NCI-H82 treated with DMSO at 0.1 percent for 48 hours (cell line): ENCODE measurements at regions not wholly inside any gene's neighbourhood (a gene's known extent, or its start where the extent isn't known, plus 50 kb on each side); places are given as distances from the start of the nearest gene placed in this dataset.
"Not testable (repeated sequence)": the region's sequence is repeated elsewhere in the genome, so short reads cannot be mapped to it uniquely, and the experiment has no call there.

ENCODE experiments used
- DNase-seq: peaks from one replicate; lab custom pipeline; 2025; ENCODE audit not compliant: unreplicated experiment; lab: John Stamatoyannopoulos, UW

DNA sequence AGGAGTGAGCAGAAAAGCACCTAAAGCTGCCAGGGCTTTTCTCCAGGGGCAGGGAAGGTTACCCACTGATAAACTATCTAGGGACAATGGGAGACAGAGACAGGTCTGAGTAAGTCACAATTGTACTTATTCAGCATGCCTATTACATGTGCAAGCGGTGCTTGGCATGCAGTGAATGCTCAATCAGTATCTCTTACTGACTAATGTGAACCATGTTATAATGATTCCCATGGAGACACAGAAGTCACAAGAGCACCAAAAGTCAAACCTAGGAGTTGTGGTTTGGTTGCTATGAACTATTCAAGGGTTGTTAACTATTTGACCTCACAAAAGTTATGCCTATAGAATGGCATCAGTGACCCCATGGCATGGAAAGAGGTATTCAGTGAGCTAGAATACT is 50.0 kb upstream of the RASGRP1 start:
- no peak for DNase-seq

DNA sequence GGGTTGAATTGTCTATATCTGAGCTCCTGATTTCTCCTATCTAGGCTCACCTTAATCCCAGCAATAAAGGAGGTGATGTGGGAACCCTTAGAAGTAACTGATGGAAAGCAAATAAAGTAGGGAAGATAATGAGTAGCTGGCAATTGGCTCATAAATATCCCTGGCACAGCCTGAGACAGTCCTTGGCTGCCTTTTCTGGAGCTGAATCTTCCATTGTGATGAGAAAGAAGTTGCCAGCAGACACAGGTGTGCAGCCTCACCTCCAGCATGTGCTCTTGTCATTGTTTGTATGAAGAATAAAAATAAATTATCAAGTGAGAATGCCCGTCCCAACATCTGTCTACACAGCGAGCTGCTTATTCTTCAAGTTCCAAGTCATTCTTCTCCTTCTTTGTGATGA is 53.2 kb upstream of the RASGRP1 start:
- DNase-seq: no peak

DNA sequence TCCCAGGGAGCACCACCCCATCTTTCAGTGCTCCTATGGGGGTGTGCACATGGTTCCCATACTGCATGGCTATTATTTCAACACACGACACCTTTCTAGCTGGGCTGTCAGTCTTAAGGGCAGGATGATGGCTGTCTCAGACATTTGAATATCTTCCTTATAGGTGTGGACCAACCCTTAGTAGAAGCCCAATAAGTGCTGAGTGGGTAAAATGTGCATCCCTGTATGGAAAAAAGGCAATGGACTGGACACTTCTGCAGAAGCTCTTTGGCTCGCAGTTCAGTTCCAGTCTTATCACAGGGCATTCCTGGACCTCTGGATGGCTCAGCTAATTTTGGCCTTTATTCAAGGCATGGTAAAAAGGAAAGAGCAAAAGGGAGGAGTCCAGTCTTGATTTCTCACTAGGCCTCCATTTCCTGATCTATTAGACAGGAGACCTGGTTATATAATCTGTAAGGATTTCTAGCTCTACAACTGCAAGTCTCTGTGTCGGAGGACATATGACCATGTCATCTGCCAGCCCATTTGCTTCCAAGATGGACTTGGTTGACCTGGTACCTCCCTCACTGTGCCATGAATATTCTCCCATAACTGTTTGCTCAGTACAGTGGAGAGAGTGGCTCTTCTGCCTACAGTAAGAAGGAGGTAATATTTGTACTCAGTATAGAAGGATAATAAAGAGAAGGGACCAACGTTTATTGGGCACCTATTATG is 53.8 kb upstream of the RASGRP1 start:
- no peak for DNase-seq

DNA sequence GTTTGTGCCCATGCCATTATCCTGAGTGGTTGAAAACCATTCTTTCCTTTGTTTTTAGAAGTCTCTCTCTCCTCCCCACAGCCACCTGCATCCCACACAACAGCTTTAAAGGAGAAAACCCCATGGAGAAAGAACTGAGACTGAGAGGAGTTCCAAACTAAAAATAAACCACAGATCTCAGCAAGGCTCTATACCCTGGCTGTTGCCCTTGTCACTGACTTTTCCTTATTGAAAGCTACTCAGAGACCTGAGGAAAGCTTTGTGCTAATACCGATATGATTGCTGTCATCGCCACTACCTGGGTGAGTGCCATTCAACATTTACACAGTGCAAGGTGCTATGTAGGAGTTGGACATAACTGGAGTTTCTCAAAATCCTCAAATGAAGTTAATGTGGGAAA is 55.5 kb upstream of the RASGRP1 start:
- no peak for DNase-seq

DNA sequence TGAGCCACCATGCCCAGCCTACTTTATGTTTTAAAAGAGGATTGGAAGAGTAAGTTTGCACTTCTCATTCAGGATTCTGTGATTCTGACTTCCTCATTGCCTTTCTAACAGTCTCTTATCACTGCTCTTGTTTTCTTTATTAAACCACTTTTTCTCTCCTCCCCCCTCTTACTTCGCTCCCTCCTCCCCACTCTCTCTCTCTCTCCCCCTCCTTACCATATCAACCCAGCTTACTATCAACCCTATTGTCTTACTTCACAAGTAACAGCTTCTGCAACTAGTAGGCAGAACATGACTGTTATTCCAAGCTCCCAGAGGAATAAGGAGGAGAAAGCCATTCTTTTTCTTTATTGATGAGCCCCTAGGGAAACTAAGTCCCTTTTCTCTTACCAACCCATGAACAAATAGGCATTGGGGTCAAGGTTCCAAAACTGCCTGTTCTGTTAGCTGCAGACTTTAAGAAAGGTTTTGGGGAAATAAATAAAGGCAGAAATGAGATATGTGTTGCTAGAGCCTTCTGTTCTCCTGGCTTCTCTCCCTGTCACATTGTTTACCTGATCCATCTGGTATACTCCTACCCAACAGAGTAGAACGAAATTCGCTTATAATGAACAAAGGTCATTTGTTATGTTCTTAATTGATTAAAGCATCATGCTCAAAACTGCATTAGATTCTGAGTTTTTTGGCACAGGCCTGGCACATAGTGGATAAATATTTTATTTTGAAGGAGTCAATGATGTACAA is 56.4 kb upstream of the RASGRP1 start:
- DNase-seq: no peak

DNA sequence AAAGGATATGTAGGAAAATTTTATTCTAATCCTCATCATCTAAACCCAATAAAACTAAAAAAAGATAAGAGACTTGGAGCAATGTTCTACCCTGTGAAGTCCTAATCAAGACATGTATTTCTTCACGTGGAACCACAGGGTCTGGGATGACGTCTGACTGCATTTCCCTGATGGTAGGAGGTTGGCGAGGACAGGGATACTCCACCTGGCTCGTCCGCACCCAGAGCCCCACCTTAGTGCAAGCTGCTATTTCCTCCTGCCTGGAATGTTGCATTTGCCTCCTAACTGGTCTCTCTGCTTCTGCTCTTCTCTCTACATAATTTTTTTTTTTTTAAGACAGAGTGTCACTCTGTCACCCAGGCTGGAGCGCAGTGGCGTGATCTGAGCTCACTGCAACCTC is 57.7 kb upstream of the RASGRP1 start:
- DNase-seq: no peak

DNA sequence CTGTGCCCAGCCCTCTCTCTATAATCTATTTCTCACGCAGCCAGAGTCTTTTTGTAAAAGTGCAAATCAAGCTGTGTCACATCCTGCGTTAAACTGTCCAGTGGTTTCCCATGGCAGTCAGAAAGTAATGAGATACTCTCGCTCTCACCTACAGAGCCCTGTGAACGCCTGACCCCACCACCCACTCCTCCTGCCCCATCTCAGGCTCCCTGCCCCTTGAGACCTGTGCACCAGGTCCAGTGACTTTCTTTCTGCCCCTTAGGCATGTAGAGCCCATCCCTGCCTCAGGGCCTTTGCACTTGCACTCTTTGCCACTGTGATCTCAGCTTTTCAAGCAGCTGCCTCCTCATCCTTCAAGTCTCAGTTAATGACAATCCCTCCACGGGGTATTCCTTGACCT is 58.3 kb upstream of the RASGRP1 start:
- DNase-seq: no peak

DNA sequence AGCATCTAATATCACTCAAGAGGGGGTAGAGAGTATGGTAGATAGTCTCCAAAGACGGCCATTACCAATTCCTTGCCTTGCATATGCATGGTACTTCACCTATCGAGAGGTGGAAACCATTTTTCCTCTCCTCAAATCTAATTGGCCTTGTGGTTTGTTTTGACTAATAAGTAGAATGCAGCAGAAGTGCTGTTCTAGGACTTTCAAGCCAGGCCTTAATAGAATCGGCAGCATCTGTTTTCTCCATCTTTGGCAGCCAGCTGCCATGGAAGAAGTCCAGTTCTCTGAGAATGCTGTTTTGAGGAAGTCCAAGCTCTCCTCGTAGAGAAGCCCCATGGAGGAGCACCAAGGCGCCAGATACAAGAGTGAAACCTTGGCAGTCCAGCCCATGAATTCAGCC is 59.1 kb upstream of the RASGRP1 start:
- DNase-seq: no peak

DNA sequence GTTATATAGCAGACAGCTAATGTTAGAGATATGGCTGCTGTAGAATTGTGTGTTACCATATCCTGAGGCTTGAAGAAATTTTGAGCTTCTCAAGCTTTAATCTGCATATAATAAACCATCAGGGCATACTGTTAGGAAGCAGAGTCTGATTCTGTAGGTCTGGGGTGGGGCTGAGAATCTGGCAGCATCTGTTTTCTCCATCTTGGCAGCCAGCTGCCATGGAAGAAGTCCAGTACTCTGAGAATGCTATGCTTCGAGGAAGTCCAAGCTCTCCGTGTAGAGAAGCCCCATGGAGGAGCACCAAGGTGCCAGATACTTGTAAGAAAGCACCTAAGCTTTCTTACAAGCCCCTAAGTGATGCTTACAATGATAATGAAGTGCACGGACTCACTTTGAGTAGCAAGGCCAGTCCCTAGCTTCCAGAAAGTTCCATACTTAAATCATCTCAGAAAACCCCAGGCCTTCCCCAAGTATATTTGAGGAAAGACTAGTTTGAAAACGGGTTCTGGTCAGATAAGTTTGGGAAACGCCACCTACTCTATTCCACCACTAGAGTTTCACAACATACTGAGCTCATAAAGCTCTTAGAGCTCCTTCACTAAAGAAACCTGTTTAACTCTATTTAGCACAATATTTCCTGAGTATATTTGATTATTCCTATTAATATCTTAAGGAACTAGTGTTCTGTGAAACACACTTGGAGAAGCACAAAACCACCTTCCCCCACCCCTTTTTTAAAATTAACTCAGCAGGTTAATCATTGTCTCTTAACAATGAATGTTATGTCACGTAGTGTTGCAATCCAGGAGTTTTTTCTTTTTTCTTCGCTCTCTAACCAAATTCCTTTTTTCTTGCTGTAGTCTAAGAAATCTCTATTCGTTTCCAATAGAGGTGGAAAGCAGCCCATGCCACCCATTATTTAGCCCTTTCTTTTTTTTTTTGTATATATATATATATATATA is 59.9 kb upstream of the RASGRP1 start:
- no peak for DNase-seq

DNA sequence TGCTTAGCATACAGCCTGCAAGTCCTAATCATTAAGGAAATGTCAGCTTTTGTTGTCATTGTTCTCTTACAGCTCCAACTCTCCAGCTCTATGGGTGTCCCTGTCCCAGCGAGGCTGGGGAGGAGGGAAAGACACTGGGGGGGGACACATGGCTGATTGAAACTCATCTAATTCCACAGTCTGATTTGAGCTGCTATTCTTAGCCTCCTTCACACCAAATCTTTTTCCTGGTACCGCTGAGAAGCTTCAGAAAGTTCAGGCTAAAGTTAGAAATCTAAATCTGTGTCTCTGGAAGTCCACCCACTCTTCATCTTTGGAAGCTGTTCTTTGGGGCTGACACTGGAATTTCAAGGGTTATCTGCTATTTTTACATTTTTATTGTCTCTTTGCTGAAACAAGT is 61.3 kb upstream of the RASGRP1 start:
- no peak for DNase-seq

DNA sequence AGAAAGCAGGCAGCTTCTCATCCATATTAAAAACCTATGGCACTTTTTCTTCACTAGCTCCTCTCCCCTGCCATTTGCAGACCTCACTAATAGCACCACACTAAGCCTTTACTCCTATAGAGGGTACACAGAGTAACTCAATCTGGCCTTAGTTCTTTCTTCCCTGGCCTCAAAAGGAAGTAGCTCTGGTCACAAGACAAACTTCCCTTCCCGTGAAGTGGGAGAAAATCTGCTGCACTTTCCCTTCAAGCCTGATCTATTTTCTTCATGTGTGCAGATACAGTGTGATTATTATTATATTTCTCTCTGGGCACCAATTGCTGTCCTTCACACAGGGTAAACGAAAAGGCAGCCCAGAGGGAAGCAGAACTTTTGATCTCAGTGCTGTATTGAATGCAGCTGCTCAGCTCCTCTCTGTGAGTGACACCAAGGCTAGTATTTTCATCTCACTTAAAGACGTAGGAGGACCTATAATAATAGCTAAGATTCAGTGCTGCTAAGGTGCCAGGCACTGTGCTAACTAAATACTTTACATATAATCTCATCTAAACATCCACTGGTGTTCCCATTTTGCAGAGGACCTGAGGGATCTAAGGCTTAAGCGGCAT is 61.9 kb upstream of the RASGRP1 start:
- no peak for DNase-seq

DNA sequence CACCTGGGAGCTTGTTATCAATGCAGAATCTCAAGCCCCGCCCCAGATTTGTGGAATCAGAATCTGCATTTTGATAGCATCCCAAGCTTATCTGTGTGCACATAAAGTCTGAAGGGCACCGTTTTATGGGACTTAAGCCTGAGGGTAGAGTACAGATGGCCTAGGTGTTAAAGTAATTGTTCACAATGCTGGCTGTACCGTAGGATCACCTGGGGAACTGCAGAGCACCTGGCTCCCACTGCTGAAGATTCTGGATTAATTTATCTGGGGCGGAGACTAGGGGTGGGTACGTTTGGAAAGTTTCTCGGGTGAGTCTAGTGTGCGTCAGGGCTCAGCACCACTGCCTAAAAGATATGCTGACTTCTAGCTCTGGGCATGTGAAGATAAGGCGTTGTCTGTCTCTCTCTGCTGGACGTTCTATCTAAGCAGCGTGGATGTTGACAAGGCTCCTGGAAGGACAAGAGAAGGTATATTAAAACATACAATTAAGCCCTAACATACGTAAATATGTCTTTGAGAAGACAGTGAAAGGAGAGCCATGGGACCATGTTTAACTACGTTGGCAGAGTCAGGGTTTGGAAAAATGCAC is 63.2 kb upstream of the RASGRP1 start:
- DNase-seq: no peak

DNA sequence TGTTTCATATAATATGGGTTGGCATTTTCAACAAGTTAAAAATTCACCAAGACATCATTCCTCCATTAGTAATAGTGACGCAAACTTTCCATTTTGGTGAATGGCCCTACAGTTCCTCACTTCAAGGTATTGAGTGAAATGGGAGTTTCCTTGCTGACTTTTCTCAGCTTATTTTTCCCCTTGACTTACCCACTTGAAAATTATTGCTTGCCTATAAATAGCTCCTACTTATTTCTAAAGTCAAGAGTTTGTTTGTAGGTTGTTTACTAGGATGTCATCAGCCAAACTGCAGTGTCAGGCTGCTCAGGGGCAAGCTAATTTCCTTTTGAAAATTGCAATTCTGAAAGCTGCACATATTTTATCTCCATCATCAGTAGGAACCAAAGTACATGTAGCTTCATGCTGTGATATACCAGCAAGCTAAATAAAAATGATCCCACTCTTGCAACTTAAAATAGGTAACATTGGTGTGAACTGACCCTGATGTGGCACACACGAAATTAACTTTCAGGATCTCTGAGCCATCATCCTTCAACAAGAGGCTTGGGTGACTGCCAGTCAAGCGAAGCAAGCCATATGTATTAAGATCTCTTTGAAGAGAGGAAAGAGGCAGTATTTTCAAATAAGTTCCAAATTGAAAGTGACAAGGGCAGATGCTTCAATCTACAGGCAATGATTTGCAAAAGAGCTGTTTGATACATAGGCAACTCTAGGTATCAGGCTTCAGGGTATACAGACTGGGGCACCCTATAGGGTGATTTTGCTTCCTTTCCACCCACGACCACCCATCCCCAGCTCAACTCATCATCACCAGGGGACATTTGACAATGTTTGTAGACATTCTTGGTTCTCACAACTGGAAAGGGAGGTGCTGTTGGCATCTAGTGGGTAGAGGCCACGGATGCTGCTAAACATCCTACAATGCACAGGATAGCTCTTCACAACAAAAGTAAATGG is 66.8 kb upstream of the RASGRP1 start:
- no peak for DNase-seq

DNA sequence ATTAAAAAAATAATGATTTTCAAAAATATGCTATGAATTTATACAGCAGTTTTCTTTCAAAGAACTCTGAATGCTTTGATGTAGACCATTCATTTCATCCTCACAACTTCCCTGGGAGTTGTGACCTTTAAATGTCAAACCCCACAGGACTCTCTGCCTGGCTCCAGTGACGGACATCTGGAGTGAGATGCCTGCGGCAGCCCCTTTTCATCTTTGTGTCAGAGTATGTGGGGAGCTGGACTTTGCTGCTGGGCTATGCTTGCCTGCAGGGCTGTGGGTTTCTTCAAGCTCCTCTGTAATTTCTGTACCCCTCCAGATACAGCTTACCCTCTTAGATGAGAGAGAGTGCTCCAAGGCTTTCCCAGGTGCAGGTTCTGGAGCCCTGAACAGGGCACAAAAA is 70.6 kb upstream of the RASGRP1 start:
- no peak for DNase-seq

DNA sequence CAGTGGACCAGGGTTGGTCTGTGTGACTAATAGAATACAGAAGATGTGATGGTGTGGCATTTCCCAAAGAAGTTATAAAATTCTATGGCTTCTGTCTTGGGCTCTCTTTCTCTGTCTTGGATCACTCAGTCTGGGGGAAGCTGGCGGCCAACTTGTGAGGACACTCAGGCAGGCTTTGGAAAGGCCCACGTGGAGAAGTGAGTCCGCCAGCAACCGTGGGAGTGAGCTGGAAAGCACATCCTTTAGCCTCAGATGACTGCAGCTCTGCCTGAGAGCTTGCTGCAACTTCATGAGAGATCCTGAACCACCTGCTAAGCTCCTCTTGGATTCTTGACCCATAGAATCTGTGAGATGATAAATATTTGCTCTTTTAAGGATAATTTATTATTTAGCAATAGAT is 72.0 kb upstream of the RASGRP1 start:
- no peak for DNase-seq

DNA sequence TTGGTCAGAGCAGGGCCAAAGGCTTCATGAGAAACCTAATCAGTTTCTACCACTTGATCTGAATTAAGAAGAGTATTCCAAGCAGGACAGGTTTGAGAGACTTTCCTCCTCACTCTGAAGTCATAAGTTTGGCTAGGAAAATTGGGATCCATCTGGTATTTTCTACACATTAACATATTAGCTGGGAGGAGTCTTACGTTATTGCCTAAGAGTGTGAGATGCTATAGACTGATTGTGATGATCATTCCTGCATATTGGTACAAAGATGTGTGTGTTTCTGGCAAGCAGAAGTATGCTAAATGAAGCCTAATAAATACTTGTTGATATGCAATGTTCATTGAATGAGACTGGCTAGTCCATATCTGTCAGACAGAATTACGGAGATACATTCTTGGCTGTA is 73.5 kb upstream of the RASGRP1 start:
- DNase-seq: no peak

DNA sequence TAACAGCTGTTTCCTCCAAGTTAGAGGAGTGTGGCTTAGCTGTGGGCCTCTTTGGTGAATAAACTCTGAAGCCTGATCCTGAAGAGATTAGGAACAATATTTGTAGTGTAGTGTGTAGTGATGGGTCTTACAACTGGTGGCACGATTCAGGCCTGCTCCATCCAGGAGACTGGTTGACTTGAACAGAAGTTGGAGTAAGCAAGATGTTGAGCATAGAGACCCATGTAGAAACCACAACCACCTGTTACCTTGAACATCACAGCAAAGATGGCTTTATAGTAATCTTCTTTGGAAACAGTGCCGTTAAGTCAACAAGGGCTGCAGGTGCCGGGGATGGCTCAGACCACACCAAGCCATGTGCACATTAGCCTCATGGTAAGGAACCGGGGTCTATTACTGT is 74.2 kb upstream of the RASGRP1 start:
- no peak for DNase-seq

DNA sequence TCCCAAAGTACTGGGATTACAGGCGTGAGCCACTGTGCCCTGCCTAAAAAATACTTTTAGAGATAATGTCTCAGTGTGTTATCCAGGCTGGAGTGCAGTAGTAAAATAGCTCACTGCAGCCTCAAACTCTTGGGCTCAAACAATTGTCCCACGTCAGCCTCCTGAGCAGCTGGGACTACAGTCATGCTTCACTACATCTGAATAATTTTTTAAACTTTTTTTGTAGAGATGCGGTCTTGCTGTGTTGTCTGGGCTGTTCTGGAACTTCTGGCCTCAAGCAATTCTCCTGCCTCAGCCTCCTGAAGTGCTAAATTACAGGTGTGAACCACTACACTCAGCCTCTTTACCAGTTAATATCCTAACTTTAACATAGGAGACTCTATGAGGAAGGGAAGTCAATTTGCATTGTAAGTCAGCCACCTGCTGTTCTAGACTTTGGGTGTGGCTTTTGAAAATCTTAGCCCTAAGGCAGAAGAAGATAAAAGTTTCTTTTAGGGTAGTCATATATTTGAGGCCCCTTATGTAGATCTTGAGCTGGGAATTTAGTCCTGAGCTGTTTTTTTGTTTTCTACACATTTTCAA is 78.2 kb upstream of the RASGRP1 start:
- DNase-seq: no peak

DNA sequence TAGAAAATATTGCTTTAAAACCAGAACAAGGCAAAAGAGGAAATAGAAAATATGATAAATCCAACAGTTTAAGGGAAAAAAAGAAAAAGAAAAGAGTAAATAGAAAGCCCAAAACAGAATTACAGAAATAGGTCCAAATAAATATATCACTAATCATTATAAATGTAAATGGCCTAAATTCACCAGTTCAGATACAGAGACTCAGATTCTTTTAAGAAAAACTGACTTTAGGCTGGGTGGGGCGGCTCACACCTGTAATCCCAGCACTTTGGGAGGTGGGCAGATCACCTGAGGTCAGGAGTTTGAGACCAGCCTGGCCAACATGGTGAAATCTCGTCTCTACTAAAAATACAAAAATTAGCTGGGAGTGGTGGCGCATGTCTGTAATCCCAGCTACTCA is 79.7 kb upstream of the RASGRP1 start:
- not testable (repeated sequence) for DNase-seq
